ENCODE measurements at regions not wholly inside any gene's neighbourhood (a gene's known extent, or its start where the extent isn't known, plus 50 kb on each side); places are given as distances from the start of the nearest gene placed in this dataset.

DNA sequence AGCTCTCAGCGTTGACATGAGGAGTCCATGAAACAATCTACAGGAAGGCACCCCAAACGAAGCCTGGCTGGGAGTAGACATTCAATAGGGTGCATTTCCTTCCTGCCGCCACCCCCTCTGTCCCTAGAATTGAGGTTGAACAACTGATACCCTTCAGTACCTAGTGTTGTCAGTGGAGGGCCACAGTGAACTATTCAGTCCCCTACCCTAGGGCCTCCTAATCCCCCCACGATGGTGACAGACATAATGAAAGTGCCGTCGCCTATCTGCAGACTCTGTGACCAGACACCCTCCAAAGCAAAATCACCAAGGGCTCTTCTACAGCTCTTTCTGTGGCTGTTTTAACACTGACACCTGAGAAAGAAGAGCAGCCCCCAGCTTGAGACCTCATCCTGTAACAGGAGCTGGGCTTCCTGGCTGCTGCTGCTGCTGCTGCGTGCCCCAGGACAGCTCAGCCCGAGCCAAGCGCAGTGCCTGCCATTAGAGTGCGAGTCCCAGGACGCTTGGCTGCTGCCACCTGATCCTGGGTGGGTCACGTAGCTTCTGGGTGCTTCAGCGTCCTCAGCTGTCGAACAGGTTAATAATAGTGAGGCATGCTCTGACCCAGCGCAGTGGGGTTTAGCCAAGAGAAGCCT lies 183.0 kb downstream of the ZBTB18 start:
- Histone ChIP-seq H3K27ac (ENCODE audit: low read depth in 1 of 2, low read length in 1 of 2) (peak overlapping the region in 1 of 2 donors; percentile 69), H3K27me3 (ENCODE audit: control insufficient read depth in 2 of 2, insufficient read depth in 1 of 2, low read length in 1 of 2) (no peaks in the 10 kb centered on the region), H3K9me3 (ENCODE audit: control insufficient read depth in 2 of 2, insufficient read depth in 1 of 2, low read length in 1 of 2) (peaks cover 0 to 6% of the 10 kb centered on the region in 2 donors), H3K4me3 (ENCODE audit: low read length in 2 of 2) (no peak overlapping the region), H3K4me1 (ENCODE audit: control insufficient read depth in 2 of 2, insufficient read depth in 2 of 2, low read length in 2 of 2) (peaks cover 11 to 47% of the 10 kb centered on the region in 2 donors), H3K36me3 (ENCODE audit: control insufficient read depth in 2 of 2, insufficient read depth in 2 of 2, low read length in 1 of 2) (no peaks in the 10 kb centered on the region)
- peak in 2 of 9 donors; percentile 20 to 39 for DNase-seq (ENCODE audit: low read depth in 6 of 9, low spot score in 9 of 9)
- WGBS: 80% methylated on average over 15 of the region's 15 CpGs

DNA sequence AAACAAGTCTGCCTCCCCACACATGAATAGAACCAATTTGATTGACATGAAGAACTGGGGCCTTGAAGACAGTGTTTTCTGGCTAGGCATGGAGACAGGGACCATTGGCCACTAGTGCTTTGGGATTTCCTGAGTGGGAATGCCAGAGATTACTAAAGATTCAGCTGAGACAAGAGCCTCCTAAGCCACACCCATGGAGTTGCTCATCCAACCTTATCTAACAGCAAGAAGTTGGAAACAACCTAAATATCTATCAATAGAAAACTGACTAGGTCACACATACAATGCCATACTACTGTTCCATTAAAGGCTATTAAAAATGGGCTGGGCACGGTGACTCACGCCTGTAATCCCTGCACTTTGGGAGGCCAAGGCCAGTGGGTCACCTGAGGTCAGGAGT lies 184.1 kb downstream of the ZBTB18 start:
- no peaks in the 10 kb centered on the region for H3K27me3 ChIP-seq (ENCODE audit: control insufficient read depth in 2 of 2, insufficient read depth in 1 of 2, low read length in 1 of 2)
- 97% methylated on average over 2 of the region's 2 CpGs for WGBS
- H3K4me3 ChIP-seq (ENCODE audit: low read length in 2 of 2): no peak overlapping the region
- no peak for DNase-seq (ENCODE audit: low read depth in 6 of 9, low spot score in 9 of 9)
- H3K4me1 ChIP-seq (ENCODE audit: control insufficient read depth in 2 of 2, insufficient read depth in 2 of 2, low read length in 2 of 2): peaks cover 19 to 58% of the 10 kb centered on the region in 2 donors
- no peaks in the 10 kb centered on the region for H3K36me3 ChIP-seq (ENCODE audit: control insufficient read depth in 2 of 2, insufficient read depth in 2 of 2, low read length in 1 of 2)
- peak overlapping the region in 1 of 2 donors; percentile 69 for H3K27ac ChIP-seq (ENCODE audit: low read depth in 1 of 2, low read length in 1 of 2)
- H3K9me3 ChIP-seq (ENCODE audit: control insufficient read depth in 2 of 2, insufficient read depth in 1 of 2, low read length in 1 of 2): peaks cover 0 to 6% of the 10 kb centered on the region in 2 donors

DNA sequence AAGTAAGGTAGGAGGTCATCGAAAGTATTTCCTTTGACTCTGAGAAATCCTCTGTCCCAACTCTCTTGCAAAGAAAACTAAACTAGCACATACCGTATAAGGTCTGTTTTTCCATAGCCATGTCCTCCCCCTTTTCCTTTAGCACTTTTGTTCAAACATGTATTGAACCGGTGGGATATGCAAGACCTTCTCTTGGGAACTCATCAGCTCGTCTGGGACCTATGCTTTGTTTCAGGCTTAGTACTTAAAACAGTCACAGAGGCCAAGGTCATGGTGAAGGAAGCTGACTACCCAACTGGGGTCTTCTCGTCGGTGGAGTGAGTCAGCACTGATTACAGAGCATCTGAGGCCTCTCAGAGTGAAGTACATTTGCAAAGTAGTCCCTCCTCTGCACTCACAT lies 185.0 kb downstream of the ZBTB18 start:
- WGBS: 94% methylated on average over 6 of the region's 6 CpGs
- no peaks in the 10 kb centered on the region for H3K36me3 ChIP-seq (ENCODE audit: control insufficient read depth in 2 of 2, insufficient read depth in 2 of 2, low read length in 1 of 2)

DNA sequence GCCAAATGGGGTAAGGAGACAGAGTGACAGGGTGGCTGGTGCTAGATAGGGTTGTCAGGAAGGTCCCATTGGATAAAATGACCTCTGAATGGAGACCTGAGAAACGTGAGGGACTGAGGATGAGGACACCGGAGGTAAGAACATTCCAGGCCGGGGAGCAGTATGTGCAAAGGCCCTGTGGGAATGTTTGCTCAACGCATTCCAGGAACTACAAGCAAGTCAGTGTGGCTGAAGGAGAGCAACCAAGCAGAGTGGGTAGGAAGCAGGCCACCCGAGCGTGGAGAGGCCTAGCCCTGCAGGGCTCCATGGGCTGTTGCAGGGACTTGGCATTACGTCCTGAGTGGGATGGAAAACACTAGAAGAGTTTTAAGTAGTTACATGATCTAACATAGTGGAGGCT lies 185.6 kb downstream of the ZBTB18 start:
- Histone ChIP-seq H3K27me3 (ENCODE audit: control insufficient read depth in 2 of 2, insufficient read depth in 1 of 2, low read length in 1 of 2) (no peaks in the 10 kb centered on the region), H3K4me3 (ENCODE audit: low read length in 2 of 2) (no peak overlapping the region), H3K9me3 (ENCODE audit: control insufficient read depth in 2 of 2, insufficient read depth in 1 of 2, low read length in 1 of 2) (no peaks in the 10 kb centered on the region), H3K36me3 (ENCODE audit: control insufficient read depth in 2 of 2, insufficient read depth in 2 of 2, low read length in 1 of 2) (no peaks in the 10 kb centered on the region), H3K27ac (ENCODE audit: low read depth in 1 of 2, low read length in 1 of 2) (no peak overlapping the region), H3K4me1 (ENCODE audit: control insufficient read depth in 2 of 2, insufficient read depth in 2 of 2, low read length in 2 of 2) (peaks cover 23 to 46% of the 10 kb centered on the region in 2 donors)
- DNase-seq (ENCODE audit: low read depth in 6 of 9, low spot score in 9 of 9): no peak
- WGBS: 94% methylated on average over 7 of the region's 7 CpGs

More for the DNA sequence above, 185.0 kb downstream of the ZBTB18 start:
- DNase-seq (ENCODE audit: low read depth in 6 of 9, low spot score in 9 of 9): no peak
- Histone ChIP-seq H3K9me3 (ENCODE audit: control insufficient read depth in 2 of 2, insufficient read depth in 1 of 2, low read length in 1 of 2) (peaks cover 0 to 5% of the 10 kb centered on the region in 2 donors), H3K4me1 (ENCODE audit: control insufficient read depth in 2 of 2, insufficient read depth in 2 of 2, low read length in 2 of 2) (peaks cover 23 to 52% of the 10 kb centered on the region in 2 donors), H3K27me3 (ENCODE audit: control insufficient read depth in 2 of 2, insufficient read depth in 1 of 2, low read length in 1 of 2) (no peaks in the 10 kb centered on the region), H3K27ac (ENCODE audit: low read depth in 1 of 2, low read length in 1 of 2) (no peak overlapping the region), H3K4me3 (ENCODE audit: low read length in 2 of 2) (no peak overlapping the region)

DNA sequence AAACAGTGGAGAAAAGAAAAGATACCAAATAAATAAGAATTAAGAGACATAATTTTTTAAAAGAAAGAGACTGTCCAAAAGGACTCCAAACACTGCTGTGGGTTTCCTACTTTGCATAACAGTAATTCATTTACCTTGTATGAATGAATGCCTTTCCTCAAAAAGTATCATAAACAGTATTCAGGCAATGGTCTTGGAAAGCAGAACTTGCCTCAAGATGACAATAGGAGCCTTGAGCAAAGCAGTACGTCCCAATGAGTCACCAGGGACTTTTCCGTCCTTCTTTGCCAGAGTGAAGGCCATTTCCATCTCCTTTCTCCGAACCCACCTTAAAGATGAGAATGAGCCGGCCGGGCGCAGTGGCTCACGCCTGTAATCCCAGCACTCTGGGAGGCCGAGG lies 186.4 kb downstream of the ZBTB18 start:
- Histone ChIP-seq H3K27ac (ENCODE audit: low read depth in 1 of 2, low read length in 1 of 2) (no peak overlapping the region), H3K36me3 (ENCODE audit: control insufficient read depth in 2 of 2, insufficient read depth in 2 of 2, low read length in 1 of 2) (no peaks in the 10 kb centered on the region), H3K4me3 (ENCODE audit: low read length in 2 of 2) (no peak overlapping the region), H3K9me3 (ENCODE audit: control insufficient read depth in 2 of 2, insufficient read depth in 1 of 2, low read length in 1 of 2) (no peaks in the 10 kb centered on the region), H3K4me1 (ENCODE audit: control insufficient read depth in 2 of 2, insufficient read depth in 2 of 2, low read length in 2 of 2) (peaks cover 23 to 44% of the 10 kb centered on the region in 2 donors), H3K27me3 (ENCODE audit: control insufficient read depth in 2 of 2, insufficient read depth in 1 of 2, low read length in 1 of 2) (no peaks in the 10 kb centered on the region)
- no peak for DNase-seq (ENCODE audit: low read depth in 6 of 9, low spot score in 9 of 9)
- WGBS: 92% methylated on average over 8 of the region's 8 CpGs

DNA sequence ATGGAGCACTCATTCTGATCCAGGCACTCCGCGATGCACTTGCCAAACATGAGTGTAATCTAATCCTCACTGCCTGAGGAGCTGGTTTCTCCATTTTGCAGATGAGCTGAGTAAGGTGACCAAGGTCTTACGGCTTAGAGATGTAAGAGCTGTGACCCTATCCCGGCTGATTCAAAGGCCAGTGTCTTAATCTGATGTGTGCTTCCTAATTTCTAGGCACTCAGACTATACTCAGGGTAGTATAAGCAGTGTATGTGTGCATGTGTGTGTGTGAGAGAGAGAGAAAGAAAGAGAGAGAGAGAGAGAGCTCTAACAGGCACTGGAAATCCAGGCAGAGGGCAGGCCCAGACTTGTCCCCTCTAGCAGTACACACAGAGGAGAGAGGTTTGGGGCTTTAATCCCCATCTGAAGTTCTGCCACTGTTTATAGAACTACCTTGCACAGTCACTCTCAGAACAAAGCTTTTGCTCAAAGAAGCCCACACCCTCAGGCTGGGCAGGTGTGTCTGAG lies 188.2 kb downstream of the ZBTB18 start:
- peak in 3 of 9 donors; percentile 21 to 48 (median 24) for DNase-seq (ENCODE audit: low read depth in 6 of 9, low spot score in 9 of 9)
- Histone ChIP-seq H3K27me3 (ENCODE audit: control insufficient read depth in 2 of 2, insufficient read depth in 1 of 2, low read length in 1 of 2) (no peaks in the 10 kb centered on the region), H3K9me3 (ENCODE audit: control insufficient read depth in 2 of 2, insufficient read depth in 1 of 2, low read length in 1 of 2) (no peaks in the 10 kb centered on the region), H3K4me3 (ENCODE audit: low read length in 2 of 2) (no peak overlapping the region), H3K27ac (ENCODE audit: low read depth in 1 of 2, low read length in 1 of 2) (peak overlapping the region; percentile 9 to 72), H3K36me3 (ENCODE audit: control insufficient read depth in 2 of 2, insufficient read depth in 2 of 2, low read length in 1 of 2) (no peaks in the 10 kb centered on the region), H3K4me1 (ENCODE audit: control insufficient read depth in 2 of 2, insufficient read depth in 2 of 2, low read length in 2 of 2) (peaks cover 20 to 38% of the 10 kb centered on the region in 2 donors)
- WGBS: 95% methylated on average over 4 of the region's 4 CpGs

DNA sequence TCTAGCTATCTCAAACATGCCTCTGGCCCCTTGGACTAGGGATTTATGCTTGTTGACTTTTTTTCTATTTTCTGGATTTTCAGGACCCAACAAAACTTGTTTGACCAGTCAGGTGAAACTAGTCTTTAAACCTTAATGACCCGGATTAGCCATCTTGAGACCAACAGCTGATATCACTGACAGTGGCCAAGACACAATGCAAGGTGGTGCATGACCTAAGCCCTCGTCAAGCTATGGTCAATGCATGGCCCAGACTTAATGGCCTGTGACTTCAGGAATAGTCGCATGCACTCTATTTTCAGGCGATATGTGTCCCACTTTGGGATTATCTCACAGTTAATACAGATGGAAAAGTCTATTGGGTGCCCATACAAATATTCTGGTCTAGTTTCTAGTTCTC lies 190.4 kb downstream of the ZBTB18 start:
- no peaks in the 10 kb centered on the region for H3K9me3 ChIP-seq (ENCODE audit: control insufficient read depth in 2 of 2, insufficient read depth in 1 of 2, low read length in 1 of 2)
- 99% methylated on average over 4 of the region's 4 CpGs for WGBS
- H3K4me3 ChIP-seq (ENCODE audit: low read length in 2 of 2): no peak overlapping the region
- H3K27ac ChIP-seq (ENCODE audit: low read depth in 1 of 2, low read length in 1 of 2): no peak overlapping the region
- no peaks in the 10 kb centered on the region for H3K36me3 ChIP-seq (ENCODE audit: control insufficient read depth in 2 of 2, insufficient read depth in 2 of 2, low read length in 1 of 2)
- no peak for DNase-seq (ENCODE audit: low read depth in 6 of 9, low spot score in 9 of 9)
- H3K4me1 ChIP-seq (ENCODE audit: control insufficient read depth in 2 of 2, insufficient read depth in 2 of 2, low read length in 2 of 2): peaks cover 20 to 33% of the 10 kb centered on the region in 2 donors
- no peaks in the 10 kb centered on the region for H3K27me3 ChIP-seq (ENCODE audit: control insufficient read depth in 2 of 2, insufficient read depth in 1 of 2, low read length in 1 of 2)

DNA sequence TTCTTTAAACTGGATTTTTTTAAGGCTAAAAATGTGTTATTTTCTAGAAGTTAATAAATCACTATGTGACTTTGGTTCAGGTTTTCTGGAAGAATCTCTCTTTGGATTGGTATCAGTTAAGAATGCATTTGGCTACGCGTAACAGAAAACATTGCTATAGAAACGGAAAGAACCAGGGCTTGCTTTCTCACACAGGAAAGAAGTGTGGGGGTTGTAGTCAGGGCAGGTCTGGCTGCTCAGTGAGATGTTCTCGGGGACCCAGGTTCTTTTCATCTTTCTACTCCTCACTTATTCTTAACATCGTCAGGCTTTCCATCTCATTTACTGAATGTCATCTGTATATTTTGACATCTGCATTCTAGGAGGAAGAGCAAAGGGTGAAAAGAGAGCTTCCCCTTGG lies 191.4 kb downstream of the ZBTB18 start:
- Histone ChIP-seq H3K27me3 (ENCODE audit: control insufficient read depth in 2 of 2, insufficient read depth in 1 of 2, low read length in 1 of 2) (no peaks in the 10 kb centered on the region), H3K9me3 (ENCODE audit: control insufficient read depth in 2 of 2, insufficient read depth in 1 of 2, low read length in 1 of 2) (no peaks in the 10 kb centered on the region), H3K4me3 (ENCODE audit: low read length in 2 of 2) (no peak overlapping the region), H3K27ac (ENCODE audit: low read depth in 1 of 2, low read length in 1 of 2) (peak overlapping the region in 1 of 2 donors; percentile 63), H3K36me3 (ENCODE audit: control insufficient read depth in 2 of 2, insufficient read depth in 2 of 2, low read length in 1 of 2) (no peaks in the 10 kb centered on the region), H3K4me1 (ENCODE audit: control insufficient read depth in 2 of 2, insufficient read depth in 2 of 2, low read length in 2 of 2) (peaks cover 20 to 31% of the 10 kb centered on the region in 2 donors)
- DNase-seq (ENCODE audit: low read depth in 6 of 9, low spot score in 9 of 9): peak in 4 of 9 donors; percentile 28 to 64 (median 46)
- WGBS: 52% methylated on average over 5 of the region's 5 CpGs

DNA sequence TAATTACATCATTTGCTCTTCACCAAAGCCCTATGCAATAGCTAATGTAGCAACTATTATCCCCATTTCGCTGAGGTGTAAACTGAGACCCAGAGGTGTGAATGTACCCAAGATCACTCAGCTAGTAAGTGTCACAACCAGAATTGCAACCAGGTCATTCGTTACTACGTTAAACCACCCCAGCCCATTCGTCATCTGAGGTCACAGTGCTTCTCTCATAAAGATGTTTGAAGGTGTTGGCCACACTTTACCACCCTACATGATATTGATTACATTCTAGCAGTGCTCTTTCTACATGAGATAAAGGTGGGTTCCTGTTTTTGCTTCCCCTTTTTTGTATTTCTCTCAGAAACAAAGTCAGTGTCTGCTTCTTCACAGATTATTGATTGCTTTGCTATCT lies 195.3 kb downstream of the ZBTB18 start:
- Histone ChIP-seq H3K4me3 (ENCODE audit: low read length in 2 of 2) (no peak overlapping the region), H3K9me3 (ENCODE audit: control insufficient read depth in 2 of 2, insufficient read depth in 1 of 2, low read length in 1 of 2) (no peaks in the 10 kb centered on the region), H3K27ac (ENCODE audit: low read depth in 1 of 2, low read length in 1 of 2) (no peak overlapping the region), H3K36me3 (ENCODE audit: control insufficient read depth in 2 of 2, insufficient read depth in 2 of 2, low read length in 1 of 2) (no peaks in the 10 kb centered on the region), H3K4me1 (ENCODE audit: control insufficient read depth in 2 of 2, insufficient read depth in 2 of 2, low read length in 2 of 2) (peaks cover 0 to 10% of the 10 kb centered on the region in 2 donors), H3K27me3 (ENCODE audit: control insufficient read depth in 2 of 2, insufficient read depth in 1 of 2, low read length in 1 of 2) (no peaks in the 10 kb centered on the region)
- no peak for DNase-seq (ENCODE audit: low read depth in 6 of 9, low spot score in 9 of 9)
- 85% methylated on average over 4 of the region's 4 CpGs for WGBS
